ENCODE measurements at regions not wholly inside any gene's neighbourhood (a gene's known extent, or its start where the extent isn't known, plus 50 kb on each side); places are given as distances from the start of the nearest gene placed in this dataset.
"Not testable (repeated sequence)": the region's sequence is repeated elsewhere in the genome, so short reads cannot be mapped to it uniquely, and the experiment has no call there.

GRCh38 chr6:104676679-104677078 lies 183.0 kb downstream of the HACE1 start:
- DNase-seq = not testable (repeated sequence)

- DNase-seq = not testable (repeated sequence)
Measured at GRCh38 chr6:104675161-104675560, 184.6 kb downstream of the HACE1 start.

GRCh38 chr6:104673078-104673477 lies 186.6 kb downstream of the HACE1 start:
- DNase-seq = not testable (repeated sequence)

- not testable (repeated sequence) for DNase-seq
Measured at GRCh38 chr6:104671591-104671891, 188.2 kb downstream of the HACE1 start.

GRCh38 chr6:104670834-104671590 lies 188.7 kb downstream of the HACE1 start:
- not testable (repeated sequence) for DNase-seq

- no peak for DNase-seq
Measured at GRCh38 chr6:104669483-104669882, 190.2 kb downstream of the HACE1 start.

- DNase-seq = no peak
Measured at GRCh38 chr6:104656235-104656634, 203.5 kb downstream of the HACE1 start.

GRCh38 chr6:104653781-104654180 lies 205.9 kb downstream of the HACE1 start:
- no peak for DNase-seq

- DNase-seq = no peak
Measured at GRCh38 chr6:104648347-104648746, 211.4 kb downstream of the HACE1 start.

GRCh38 chr6:104644848-104645247 lies 214.9 kb downstream of the HACE1 start:
- DNase-seq = no peak

- no peak for DNase-seq
Measured at GRCh38 chr6:104642871-104643270, 216.8 kb downstream of the HACE1 start.

GRCh38 chr6:104640761-104641160 lies 219.0 kb downstream of the HACE1 start:
- no peak for DNase-seq

GRCh38 chr6:104640150-104640700 lies 219.5 kb downstream of the HACE1 start:
- DNase-seq = no peak

- DNase-seq = peak; percentile 42
Measured at GRCh38 chr6:104639668-104640067, 220.1 kb downstream of the HACE1 start.

- DNase-seq = no peak
Measured at GRCh38 chr6:104638841-104639290, 220.9 kb downstream of the HACE1 start.

GRCh38 chr6:104633125-104633524 lies 226.6 kb downstream of the HACE1 start:
- DNase-seq = no peak

GRCh38 chr6:104632588-104632987 lies 227.1 kb downstream of the HACE1 start:
- DNase-seq = no peak

- no peak for DNase-seq
Measured at GRCh38 chr6:104630955-104631354, 228.8 kb downstream of the HACE1 start.

- DNase-seq = no peak
Measured at GRCh38 chr6:104630522-104630921, 229.2 kb downstream of the HACE1 start.

GRCh38 chr6:104629826-104630225 lies 229.9 kb downstream of the HACE1 start:
- DNase-seq = no peak

- DNase-seq = no peak
Measured at GRCh38 chr6:104625536-104625935, 234.2 kb downstream of the HACE1 start.

- no peak for DNase-seq
Measured at GRCh38 chr6:104623052-104623690, 236.5 kb downstream of the HACE1 start.

- DNase-seq = no peak
Measured at GRCh38 chr6:104621396-104621795, 238.3 kb downstream of the HACE1 start.

- DNase-seq = no peak
Measured at GRCh38 chr6:104617591-104617990, 242.1 kb downstream of the HACE1 start.

All from GF-D8 (cell line).